Activated CD8-positive, alpha-beta T cell treated with anti-CD3 and anti-CD28 coated beads, Interleukin-2, amount 10 ng/mL, durations not matched to agents 7 days and 5 days (primary cell): ENCODE measurements at regions not wholly inside any gene's neighbourhood (a gene's known extent, or its start where the extent isn't known, plus 50 kb on each side); places are given as distances from the start of the nearest gene placed in this dataset.

ENCODE experiments used
- ATAC-seq: fragments of 150-1000 bp; cut with Tn5 transposase; one replicate; pipeline ENCODE4 v1.10.0; 2021; ENCODE audit warnings: moderate library complexity
- CTCF ChIA-PET: fragments of 350-600 bp; sonication (Branson Sonifier 250); formaldehyde crosslinking; loops from one replicate; lab custom pipeline; 2021; ENCODE audit warnings: antibody characterized with exemption; lab: Charles Lee
- POLR2A ChIA-PET: fragments of 350-600 bp; sonication (Branson Sonifier 250); formaldehyde crosslinking; loops from one replicate; lab custom pipeline; 2021; ENCODE audit warnings: antibody characterized with exemption; lab: Charles Lee
- DNase-seq: peaks from one replicate; pipeline ENCODE4 v3.0.0-alpha.2; 2020
- H3K27ac Mint-ChIP-seq: one replicate; pipeline ENCODE4 v1.8.0; 2021; ENCODE audit warnings: mild to moderate bottlenecking, mixed read lengths
- H3K27me3 Mint-ChIP-seq: one replicate; pipeline ENCODE4 v1.8.0; 2021; ENCODE audit warnings: low read depth, mixed read lengths
- H3K36me3 Mint-ChIP-seq: one replicate; pipeline ENCODE4 v1.8.0; 2021; ENCODE audit warnings: low read depth, mixed read lengths
- H3K4me1 Mint-ChIP-seq: one replicate; pipeline ENCODE4 v1.8.0; 2021; ENCODE audit warnings: low read depth, mixed read lengths
- H3K4me3 Mint-ChIP-seq: one replicate; pipeline ENCODE4 v1.8.0; 2021; ENCODE audit warnings: mild to moderate bottlenecking, mixed read lengths
- H3K9me3 Mint-ChIP-seq: one replicate; pipeline ENCODE4 v1.8.0; 2022; ENCODE audit warnings: mixed read lengths; ENCODE audit not compliant: insufficient read depth

DNA sequence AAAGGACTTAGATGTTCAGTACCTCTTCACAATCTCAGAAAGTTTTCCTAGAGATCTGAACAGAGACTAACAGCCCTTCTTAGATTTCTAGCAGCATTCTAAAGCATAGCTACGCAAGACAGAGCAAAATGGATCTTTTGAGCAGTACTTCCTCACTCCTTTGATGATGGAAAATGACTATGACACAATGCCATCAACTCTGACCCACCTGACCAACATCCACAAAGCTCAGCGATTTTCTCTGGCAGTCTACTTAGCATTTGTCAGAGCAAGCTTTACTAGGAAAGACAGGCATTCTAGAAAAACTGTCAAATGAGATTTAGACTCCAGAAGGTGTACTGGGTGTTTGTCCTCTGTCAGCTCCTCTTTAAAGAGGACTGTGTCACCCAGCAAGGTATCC lies 180.9 kb upstream of the ACVR2A start:
- Mint-ChIP-seq H3K27ac (peak overlapping the region; percentile 73), H3K4me3 (peak overlapping the region; percentile 28), H3K36me3 (no peaks in the 10 kb centered on the region), H3K4me1 (peaks cover 17% of the 10 kb centered on the region), H3K27me3 (peaks cover 3% of the 10 kb centered on the region), H3K9me3 (no peaks in the 10 kb centered on the region)
- DNase-seq (no peak), ATAC-seq (peak; percentile 46)
- POLR2A ChIA-PET = no interaction called here
- CTCF ChIA-PET = interaction anchor here (1.0 to 1.4 kb wide), 3 partner anchors 37 to 248 kb away, joined by 3 read pairs; no protein-coding TSS in a partner anchor

DNA sequence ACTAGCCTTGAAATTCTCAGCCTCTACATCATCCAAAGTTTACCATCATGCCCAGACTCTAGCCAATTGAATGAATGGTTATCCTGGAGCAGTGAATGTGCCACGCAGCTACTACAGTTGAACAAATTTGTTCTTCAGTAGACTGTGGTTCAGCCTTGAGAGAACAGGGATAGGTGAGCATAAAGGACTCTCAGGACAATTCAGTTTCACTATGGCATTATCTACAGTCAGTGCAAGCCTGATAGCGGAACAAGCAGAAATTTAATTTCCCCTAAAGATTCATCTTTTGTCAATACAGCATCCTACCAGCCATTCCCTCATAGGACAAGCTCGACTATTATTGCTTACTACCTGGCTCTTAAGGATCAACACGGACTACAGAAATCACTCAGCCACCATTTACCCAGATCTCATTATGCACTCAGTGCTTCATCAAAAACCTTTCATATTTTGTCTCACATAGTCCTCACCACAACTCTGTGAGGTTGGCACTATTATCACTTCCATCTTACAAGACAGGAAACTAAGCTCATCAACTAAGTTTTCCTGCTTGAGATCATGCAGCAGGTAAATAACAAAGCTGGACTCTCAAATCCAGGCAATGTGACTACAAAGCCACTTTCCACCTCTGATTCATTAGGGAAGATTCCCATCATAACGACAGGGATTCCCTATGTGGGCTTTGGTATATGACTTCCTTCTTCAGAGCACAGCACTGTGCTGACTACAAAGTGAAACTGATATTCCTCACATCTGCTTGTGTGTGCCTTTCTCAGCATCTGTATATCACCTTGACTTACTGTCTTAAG lies 181.5 kb upstream of the ACVR2A start:
- ChIA-PET CTCF (interaction anchor here (1.0 to 1.4 kb wide), 3 partner anchors 37 to 249 kb away, joined by 3 read pairs; no protein-coding TSS in a partner anchor), POLR2A (interaction anchor here (0.6 kb wide), 1 partner anchor 260 kb away, joined by 3 read pairs; no protein-coding TSS in a partner anchor)
- H3K9me3 Mint-ChIP-seq = no peaks in the 10 kb centered on the region
- peak overlapping the region; percentile 73 for H3K27ac Mint-ChIP-seq
- H3K36me3 Mint-ChIP-seq = no peaks in the 10 kb centered on the region
- peaks cover 3% of the 10 kb centered on the region for H3K27me3 Mint-ChIP-seq
- H3K4me3 Mint-ChIP-seq = peak overlapping the region; percentile 28
- DNase-seq = peak; percentile 31
- H3K4me1 Mint-ChIP-seq = peaks cover 17% of the 10 kb centered on the region
- peak; percentile 86 for ATAC-seq

DNA sequence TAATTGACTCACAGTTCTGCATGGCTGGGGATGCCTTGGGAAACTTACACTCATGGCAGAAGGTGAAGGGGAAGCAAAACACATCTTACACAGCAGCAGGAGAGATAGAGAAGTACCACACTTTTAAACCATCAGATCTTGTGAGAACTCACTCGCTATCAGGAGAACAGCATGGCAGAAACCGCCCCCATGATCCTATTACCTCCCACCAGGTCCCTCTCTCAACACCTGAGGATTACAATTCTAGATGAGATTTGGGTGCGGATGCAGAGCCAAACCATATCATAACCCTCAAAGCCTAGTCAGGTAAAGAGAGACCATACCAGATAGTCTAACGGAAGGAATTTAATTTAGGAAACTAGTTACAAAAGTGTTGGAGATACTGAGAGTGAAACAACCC lies 182.6 kb upstream of the ACVR2A start:
- peak overlapping the region; percentile 25 for H3K27ac Mint-ChIP-seq
- no peak for DNase-seq
- H3K36me3 Mint-ChIP-seq = no peaks in the 10 kb centered on the region
- no peak overlapping the region for H3K4me3 Mint-ChIP-seq
- H3K9me3 Mint-ChIP-seq = no peaks in the 10 kb centered on the region
- ChIA-PET POLR2A (no interaction called here), CTCF (no interaction called here)
- H3K27me3 Mint-ChIP-seq = peaks cover 3% of the 10 kb centered on the region
- no peak for ATAC-seq
- H3K4me1 Mint-ChIP-seq = peaks cover 17% of the 10 kb centered on the region

DNA sequence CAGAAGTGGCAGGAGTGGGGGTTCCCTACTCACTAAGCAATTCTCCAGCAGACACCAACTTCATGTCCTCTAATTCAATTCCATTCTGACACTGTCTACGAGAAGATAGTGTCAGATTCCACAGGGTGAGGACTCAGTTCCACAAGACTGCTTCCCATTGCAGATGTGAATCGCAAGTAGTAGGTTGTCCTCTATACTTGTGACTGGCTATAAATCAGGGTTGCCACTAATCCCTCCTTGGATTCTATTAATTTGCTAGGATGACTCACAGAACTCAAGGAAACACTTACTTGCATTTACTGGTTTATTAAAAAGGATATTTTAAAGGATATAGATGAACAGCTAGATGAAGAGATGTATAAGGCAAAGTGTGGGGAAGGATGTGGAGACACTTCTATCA lies 184.1 kb upstream of the ACVR2A start:
- no peak overlapping the region for H3K27ac Mint-ChIP-seq
- ChIA-PET CTCF (no interaction called here), POLR2A (no interaction called here)
- H3K9me3 Mint-ChIP-seq = no peaks in the 10 kb centered on the region
- H3K4me3 Mint-ChIP-seq = no peak overlapping the region
- H3K36me3 Mint-ChIP-seq = no peaks in the 10 kb centered on the region
- H3K4me1 Mint-ChIP-seq = peaks cover 17% of the 10 kb centered on the region
- DNase-seq (no peak), ATAC-seq (no peak)
- no peaks in the 10 kb centered on the region for H3K27me3 Mint-ChIP-seq

DNA sequence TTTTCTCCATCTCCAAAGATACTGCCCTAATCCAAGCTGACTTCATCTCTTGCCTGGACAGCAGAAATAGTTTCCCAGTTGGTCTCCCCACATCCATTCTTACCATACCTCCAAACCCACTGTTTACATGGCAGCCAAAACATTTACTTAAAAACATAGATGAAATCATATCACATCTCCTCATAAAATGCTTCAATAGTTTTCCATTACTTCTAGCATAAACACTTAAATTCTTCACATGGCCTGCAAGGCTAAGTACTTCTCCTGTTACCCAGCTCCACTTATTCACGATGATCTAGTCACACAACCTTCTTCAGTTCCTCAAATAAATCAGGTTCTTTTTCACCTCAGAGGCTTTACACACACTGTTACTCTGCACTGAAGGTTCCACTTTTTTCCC lies 185.8 kb upstream of the ACVR2A start:
- peaks cover 3% of the 10 kb centered on the region for H3K27me3 Mint-ChIP-seq
- CTCF ChIA-PET = no interaction called here
- ATAC-seq = no peak
- peaks cover 16% of the 10 kb centered on the region for H3K4me1 Mint-ChIP-seq
- no peak overlapping the region for H3K4me3 Mint-ChIP-seq
- POLR2A ChIA-PET = no interaction called here
- no peak overlapping the region for H3K27ac Mint-ChIP-seq
- no peak for DNase-seq
- H3K9me3 Mint-ChIP-seq = no peaks in the 10 kb centered on the region
- no peaks in the 10 kb centered on the region for H3K36me3 Mint-ChIP-seq

DNA sequence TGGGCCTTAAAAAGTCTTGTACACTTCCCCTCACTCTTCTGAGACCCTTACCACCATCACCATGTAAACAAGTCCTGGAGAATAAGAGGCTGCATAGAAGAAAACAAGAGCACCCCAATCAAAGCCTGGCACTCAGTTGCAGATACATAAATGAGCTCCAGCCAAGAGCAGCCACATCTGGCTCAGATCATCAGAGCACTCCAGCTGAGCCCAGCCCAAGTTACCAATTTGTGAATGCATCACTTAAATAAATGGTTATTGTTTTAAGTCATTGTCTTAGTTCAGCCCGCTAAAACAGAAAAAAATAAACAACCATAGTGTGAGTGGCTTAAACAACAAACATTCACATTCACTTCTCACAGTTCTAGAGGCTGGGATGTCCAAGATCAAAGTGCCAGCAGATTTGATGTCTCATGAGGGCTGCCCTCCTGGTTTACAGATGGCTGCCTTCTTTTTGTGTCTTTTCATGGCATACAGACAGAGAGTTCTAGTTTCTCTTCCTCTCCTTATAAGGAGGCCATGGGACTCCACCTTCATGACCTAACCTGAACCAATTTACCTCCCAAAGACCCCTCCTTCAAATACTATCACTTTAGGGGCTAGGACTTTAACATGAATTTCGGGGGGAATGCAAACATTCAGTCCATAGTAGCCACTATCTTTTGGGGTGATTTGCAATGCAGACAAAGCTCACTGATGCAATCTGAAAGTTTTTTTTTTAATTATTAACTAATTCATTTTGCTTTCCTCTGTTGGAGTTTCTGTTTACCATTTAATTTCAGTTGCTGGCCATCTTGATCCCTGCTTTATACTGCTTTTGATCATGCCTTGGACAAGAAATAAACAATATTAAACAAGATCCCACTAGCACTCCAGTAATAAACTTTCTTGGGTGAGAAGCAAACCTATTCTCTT lies 187.5 kb upstream of the ACVR2A start:
- CTCF ChIA-PET = no interaction called here
- Mint-ChIP-seq H3K36me3 (no peaks in the 10 kb centered on the region), H3K4me3 (no peak overlapping the region), H3K4me1 (peaks cover 2% of the 10 kb centered on the region), H3K27ac (no peak overlapping the region), H3K27me3 (peaks cover 8% of the 10 kb centered on the region), H3K9me3 (no peaks in the 10 kb centered on the region)
- POLR2A ChIA-PET = no interaction called here
- DNase-seq (no peak), ATAC-seq (no peak)

DNA sequence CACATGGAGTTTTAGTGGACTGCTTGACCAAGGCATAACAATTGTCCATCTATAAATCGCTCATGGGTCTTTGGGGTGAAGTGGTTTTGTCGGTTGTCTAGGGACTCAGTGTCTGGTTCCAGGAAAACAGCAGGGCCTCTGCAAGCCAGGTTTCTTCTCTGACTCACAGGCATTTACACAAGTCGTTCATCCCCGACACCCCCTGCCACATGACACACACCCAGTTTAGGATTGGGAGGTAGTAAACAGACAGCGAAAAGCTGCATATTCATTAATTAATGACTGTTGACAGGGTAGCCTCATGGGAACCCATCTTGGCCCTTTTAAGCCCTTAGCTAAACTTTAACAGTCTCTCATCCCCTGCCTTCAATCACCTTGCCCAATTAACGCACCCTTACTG lies 194.8 kb upstream of the ACVR2A start:
- Mint-ChIP-seq H3K27me3 (peaks cover 16% of the 10 kb centered on the region), H3K9me3 (no peaks in the 10 kb centered on the region), H3K36me3 (no peaks in the 10 kb centered on the region), H3K4me1 (no peaks in the 10 kb centered on the region), H3K4me3 (no peak overlapping the region), H3K27ac (no peak overlapping the region)
- CTCF ChIA-PET = no interaction called here
- POLR2A ChIA-PET = no interaction called here
- DNase-seq = no peak
- no peak for ATAC-seq

DNA sequence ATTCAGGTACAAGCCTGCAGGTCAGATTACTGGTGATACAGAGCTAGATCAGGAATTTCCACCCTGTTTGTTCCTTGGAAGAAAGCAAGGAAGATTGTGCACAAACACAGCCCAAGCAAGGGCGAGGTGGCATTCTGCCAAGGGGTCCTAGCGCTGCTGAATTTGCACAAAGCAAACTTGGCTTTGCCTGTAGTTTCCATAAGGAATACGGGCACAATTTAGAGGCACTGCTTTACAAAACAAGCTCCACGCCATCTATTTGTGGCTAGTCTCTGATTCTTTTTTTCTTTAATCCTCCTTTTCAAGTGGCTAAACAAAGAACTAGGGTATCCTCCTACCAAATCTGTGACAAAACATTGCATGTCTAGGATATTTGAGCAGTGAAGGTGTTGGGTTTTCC lies 195.5 kb upstream of the ACVR2A start:
- Mint-ChIP-seq H3K9me3 (no peaks in the 10 kb centered on the region), H3K4me1 (no peaks in the 10 kb centered on the region), H3K36me3 (no peaks in the 10 kb centered on the region), H3K27ac (no peak overlapping the region), H3K27me3 (peaks cover 16% of the 10 kb centered on the region), H3K4me3 (no peak overlapping the region)
- POLR2A ChIA-PET = no interaction called here
- ATAC-seq = no peak
- DNase-seq = no peak
- CTCF ChIA-PET = no interaction called here

DNA sequence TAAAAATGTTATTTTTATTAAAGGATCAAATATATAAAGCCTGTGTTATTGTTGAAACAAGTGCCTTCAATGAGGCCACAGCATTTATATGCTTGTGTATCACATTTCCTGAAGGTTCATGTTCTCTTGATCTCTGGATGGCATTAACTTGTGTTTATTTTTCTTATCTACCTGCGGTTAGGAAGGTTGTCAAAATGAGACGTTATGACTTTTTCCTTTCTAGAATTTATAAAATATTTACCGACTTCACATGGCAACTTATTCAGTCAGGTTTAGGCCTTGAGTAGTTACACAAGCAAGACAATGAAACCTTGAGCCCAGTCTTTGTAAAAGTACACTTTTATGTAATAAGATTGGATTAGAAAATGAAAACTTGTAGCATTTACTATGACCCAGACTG lies 196.4 kb upstream of the ACVR2A start:
- Mint-ChIP-seq H3K4me3 (no peak overlapping the region), H3K27ac (no peak overlapping the region), H3K27me3 (peaks cover 18% of the 10 kb centered on the region), H3K36me3 (no peaks in the 10 kb centered on the region), H3K4me1 (no peaks in the 10 kb centered on the region), H3K9me3 (no peaks in the 10 kb centered on the region)
- DNase-seq (no peak), ATAC-seq (no peak)
- ChIA-PET POLR2A (no interaction called here), CTCF (no interaction called here)

DNA sequence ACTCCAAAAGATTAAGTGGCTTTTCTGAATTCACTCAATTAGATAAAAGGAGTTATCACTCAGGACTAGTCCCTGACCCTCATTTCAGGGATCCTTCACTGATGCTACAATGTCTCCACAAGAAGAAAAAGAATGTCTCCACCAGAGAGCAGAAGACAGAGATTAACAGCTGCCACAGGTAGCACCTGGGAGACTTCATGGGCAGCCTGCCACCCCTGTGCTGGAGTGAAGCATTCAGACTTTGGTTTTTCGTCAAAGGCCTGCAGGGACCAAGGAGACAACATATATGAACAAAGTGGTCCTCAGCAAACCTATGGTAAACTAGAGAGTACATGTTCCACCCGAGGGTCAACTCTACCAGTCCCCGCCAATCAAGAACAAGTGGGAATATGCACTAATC lies 197.0 kb upstream of the ACVR2A start:
- H3K36me3 Mint-ChIP-seq = no peaks in the 10 kb centered on the region
- CTCF ChIA-PET = interaction anchor here (1.0 kb wide), 1 partner anchor 8 kb away, joined by 3 read pairs; no protein-coding TSS in a partner anchor
- ATAC-seq (no peak), DNase-seq (no peak)
- POLR2A ChIA-PET = no interaction called here
- H3K27me3 Mint-ChIP-seq = peaks cover 18% of the 10 kb centered on the region
- H3K27ac Mint-ChIP-seq = no peak overlapping the region
- H3K9me3 Mint-ChIP-seq = no peaks in the 10 kb centered on the region
- no peaks in the 10 kb centered on the region for H3K4me1 Mint-ChIP-seq
- H3K4me3 Mint-ChIP-seq = no peak overlapping the region

DNA sequence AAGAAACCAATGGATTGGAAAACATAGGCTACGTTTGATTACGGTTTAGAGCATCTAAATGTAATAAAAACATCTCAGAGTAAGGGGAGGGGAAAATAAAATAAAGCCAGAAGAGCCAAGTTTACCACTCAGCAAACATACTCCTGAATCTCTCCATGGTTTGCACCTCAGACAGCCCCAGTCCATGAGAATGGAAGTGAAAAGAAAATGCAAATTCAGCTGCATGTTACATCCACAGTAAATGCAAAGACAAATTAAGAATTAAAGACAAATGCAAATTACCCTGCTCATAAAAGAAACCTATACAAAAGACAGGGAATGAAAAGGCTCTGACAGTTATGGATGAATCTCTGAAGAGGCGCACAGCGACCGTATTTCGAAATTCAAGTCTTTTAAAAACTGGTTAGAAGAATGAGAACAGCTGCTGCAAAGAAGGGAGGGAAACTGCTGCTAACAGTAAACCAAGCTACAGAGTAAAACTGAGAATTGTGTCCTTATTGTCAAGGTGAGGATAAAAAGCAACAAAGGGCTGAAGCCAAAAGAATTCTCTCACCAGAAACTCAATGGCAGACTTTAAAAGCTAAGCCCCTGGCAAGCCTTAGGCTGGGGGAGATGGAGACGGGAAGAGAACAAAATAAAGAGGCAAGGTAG lies 197.9 kb upstream of the ACVR2A start:
- Mint-ChIP-seq H3K27me3 (peaks cover 15% of the 10 kb centered on the region), H3K27ac (no peak overlapping the region), H3K4me1 (no peaks in the 10 kb centered on the region), H3K9me3 (no peaks in the 10 kb centered on the region), H3K36me3 (no peaks in the 10 kb centered on the region), H3K4me3 (no peak overlapping the region)
- ATAC-seq (no peak), DNase-seq (no peak)
- ChIA-PET POLR2A (no interaction called here), CTCF (interaction anchor here (1.0 kb wide), 1 partner anchor 9 kb away, joined by 3 read pairs; no protein-coding TSS in a partner anchor)
